GM20000 (cell line): ENCODE measurements at regions not wholly inside any gene's neighbourhood (a gene's known extent, or its start where the extent isn't known, plus 50 kb on each side); places are given as distances from the start of the nearest gene placed in this dataset.

Source experiments
- DNase-seq: peaks from one replicate; pipeline ENCODE4 v3.0.0; 2012; ENCODE audit warnings: low spot score
- CTCF ChIP-seq: IDR thresholded peaks from 2 replicates; pipeline ENCODE4 v1.5.1; 2012; ENCODE audit warnings: mild to moderate bottlenecking, control low read depth; ENCODE audit errors: extremely low read depth, missing control alignments

- no peak for DNase-seq
- no peak for TF ChIP-seq CTCF
Observed at GRCh38 chr19:27671876-27672275, 1541.1 kb downstream of the UQCRFS1 start.

GRCh38 chr19:27660428-27660827 lies 1552.5 kb downstream of the UQCRFS1 start:
- DNase-seq, result no peak

GRCh38 chr19:27657271-27658051 lies 1555.5 kb downstream of the UQCRFS1 start:
- TF ChIP-seq CTCF, result no peak
- no peak for DNase-seq

More at GRCh38 chr19:27660428-27660827, 1552.5 kb downstream of the UQCRFS1 start:
- no peak for TF ChIP-seq CTCF

GRCh38 chr19:27654266-27654990 lies 1558.5 kb downstream of the UQCRFS1 start:
- TF ChIP-seq CTCF, result no peak
- no peak for DNase-seq

- no peak for DNase-seq
- no peak for TF ChIP-seq CTCF
Observed at GRCh38 chr19:27652796-27653195, 1560.2 kb downstream of the UQCRFS1 start.

GRCh38 chr19:27652281-27652680 lies 1560.7 kb downstream of the UQCRFS1 start:
- DNase-seq, result no peak
- TF ChIP-seq CTCF, result no peak

GRCh38 chr19:27647423-27647822 lies 1565.5 kb downstream of the UQCRFS1 start:
- no peak for DNase-seq
- TF ChIP-seq CTCF, result no peak
